GM12873 (cell line): ENCODE measurements at regions not wholly inside any gene's neighbourhood (a gene's known extent, or its start where the extent isn't known, plus 50 kb on each side); places are given as distances from the start of the nearest gene placed in this dataset.

Experiments used
- CTCF ChIP-seq: IDR thresholded peaks from 2 replicates; pipeline ENCODE4 v1.5.1; 2012; ENCODE audit warnings: low read depth, mild to moderate bottlenecking, moderate library complexity, low read length, control low read depth; ENCODE audit not compliant: insufficient read depth; ENCODE audit errors: missing control alignments

DNA sequence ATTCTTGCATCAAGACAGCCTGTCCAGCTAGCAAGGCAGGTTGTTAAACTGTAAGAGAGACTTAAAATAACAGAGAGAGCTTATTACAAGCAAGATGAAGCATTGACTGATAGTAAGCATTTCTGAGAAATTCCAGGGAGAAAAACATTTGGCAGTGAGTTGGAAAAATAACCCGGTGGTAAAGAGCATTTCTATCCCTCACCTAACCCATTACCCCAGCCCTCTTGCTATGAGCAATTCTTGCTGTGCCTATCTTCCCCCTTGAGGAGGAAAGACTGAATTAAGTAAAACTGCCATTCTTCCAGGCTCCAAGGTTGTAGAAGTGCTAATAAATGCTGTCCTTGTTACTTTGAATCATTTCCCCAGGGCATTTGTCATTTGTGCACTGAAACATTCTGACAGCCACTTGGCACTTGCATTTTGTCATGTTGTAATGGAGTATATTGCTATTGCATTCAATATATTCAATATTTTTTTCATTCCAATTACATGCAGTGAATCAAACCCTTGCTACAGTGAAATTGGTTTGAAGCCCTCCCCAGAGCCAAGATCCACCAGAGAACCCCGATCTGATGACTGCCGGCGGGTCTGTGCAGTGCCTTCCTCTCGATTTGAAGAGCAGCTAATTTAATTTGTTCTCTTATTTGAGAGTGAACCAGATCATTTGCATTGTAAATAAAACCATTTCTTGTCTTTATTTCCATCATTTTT, 291.1 kb downstream of the HIVEP2 start:
- TF ChIP-seq CTCF, result no peak

- TF ChIP-seq CTCF, result no peak
Measured at GRCh38 chr6:142659661-142660060, 285.3 kb downstream of the HIVEP2 start.

- TF ChIP-seq CTCF, result no peak
Measured at GRCh38 chr6:142665393-142665792, 279.6 kb downstream of the HIVEP2 start.

DNA sequence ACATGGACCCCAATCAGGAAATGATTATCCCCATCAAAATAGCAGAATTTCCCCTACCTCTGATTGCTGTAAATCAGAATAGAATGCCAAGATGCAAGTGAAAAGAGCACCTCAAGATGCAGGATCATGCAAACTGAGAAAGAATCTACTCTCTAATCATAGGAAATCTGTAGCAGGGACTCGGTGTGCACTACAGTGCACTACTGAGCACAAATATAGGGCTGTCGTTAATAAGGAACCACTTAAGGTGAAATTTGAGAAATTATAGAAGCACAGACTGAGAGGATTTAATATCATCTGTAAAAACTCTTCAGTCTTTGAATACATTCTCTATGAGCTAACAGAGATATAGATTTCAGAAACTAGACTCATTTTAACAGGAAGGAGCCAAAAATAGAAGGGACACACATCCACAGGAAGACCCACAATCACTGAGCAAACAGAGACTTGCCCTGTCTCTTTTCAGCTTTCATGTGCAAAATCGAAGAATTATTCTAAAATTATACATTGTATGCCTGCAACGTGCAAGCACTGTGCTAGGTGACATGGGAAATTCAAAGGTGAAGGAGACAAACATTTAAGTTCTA, 278.3 kb downstream of the HIVEP2 start:
- no peak for TF ChIP-seq CTCF

GRCh38 chr6:142669471-142670351, 275.3 kb downstream of the HIVEP2 start:
- no peak for TF ChIP-seq CTCF

DNA sequence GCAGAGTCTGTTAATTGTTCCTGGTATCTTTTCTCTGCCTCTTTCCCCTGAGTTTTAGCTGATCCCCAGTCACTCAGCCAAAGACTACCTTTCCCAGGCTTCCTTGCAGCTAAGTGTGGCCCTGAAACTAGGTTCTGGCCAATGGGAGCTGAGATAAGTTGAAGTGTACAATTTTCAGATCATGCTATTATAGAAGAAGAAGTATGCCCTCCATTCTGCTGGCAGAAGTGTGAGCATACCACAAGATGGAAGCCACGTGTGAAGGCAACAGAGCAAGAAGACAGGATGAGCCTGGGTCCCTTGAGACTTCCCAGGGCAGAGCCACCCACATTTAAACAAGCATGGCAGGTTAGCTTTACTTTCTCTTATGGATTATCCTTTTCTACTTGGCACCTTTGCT, 273.2 kb downstream of the HIVEP2 start:
- no peak for TF ChIP-seq CTCF

GRCh38 chr6:142675517-142675916, 269.5 kb downstream of the HIVEP2 start:
- no peak for TF ChIP-seq CTCF
